ENCODE measurements at regions not wholly inside any gene's neighbourhood (a gene's known extent, or its start where the extent isn't known, plus 50 kb on each side); places are given as distances from the start of the nearest gene placed in this dataset.

DNA sequence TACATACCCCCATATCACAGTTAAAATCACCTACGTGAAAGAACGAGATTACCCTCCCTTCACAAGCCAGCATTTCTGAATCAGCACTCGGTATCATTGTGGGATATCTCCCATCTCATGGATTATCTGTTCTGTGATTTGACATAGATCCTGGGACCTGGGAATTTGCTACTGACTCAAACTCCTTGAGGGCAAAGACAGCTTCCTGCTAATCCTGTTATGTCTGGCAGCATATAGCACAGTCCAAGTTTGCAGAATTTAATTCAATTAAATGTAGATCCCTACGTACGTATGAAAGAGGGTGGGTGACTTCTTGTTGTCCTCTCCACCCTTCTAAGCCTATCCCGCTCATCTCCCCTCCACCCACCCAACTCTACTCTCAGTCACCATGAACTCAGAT lies 476.5 kb downstream of the KLF5 start:
- TF ChIP-seq, protein P1, sequence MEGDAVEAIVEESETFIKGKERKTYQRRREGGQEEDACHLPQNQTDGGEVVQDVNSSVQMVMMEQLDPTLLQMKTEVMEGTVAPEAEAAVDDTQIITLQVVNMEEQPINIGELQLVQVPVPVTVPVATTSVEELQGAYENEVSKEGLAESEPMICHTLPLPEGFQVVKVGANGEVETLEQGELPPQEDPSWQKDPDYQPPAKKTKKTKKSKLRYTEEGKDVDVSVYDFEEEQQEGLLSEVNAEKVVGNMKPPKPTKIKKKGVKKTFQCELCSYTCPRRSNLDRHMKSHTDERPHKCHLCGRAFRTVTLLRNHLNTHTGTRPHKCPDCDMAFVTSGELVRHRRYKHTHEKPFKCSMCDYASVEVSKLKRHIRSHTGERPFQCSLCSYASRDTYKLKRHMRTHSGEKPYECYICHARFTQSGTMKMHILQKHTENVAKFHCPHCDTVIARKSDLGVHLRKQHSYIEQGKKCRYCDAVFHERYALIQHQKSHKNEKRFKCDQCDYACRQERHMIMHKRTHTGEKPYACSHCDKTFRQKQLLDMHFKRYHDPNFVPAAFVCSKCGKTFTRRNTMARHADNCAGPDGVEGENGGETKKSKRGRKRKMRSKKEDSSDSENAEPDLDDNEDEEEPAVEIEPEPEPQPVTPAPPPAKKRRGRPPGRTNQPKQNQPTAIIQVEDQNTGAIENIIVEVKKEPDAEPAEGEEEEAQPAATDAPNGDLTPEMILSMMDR (IDR thresholded peaks at IDR 0.05), result no peak
- no peak for TF ChIP-seq POLR2A (IDR thresholded peaks at IDR 0.05)

All from body of pancreas (tissue), 4 donors.